IMR-90 (cell line): ENCODE measurements at regions not wholly inside any gene's neighbourhood (a gene's known extent, or its start where the extent isn't known, plus 50 kb on each side); places are given as distances from the start of the nearest gene placed in this dataset.
A peak's percentile ranks its signal among the peaks of the same experiment; 100 is the strongest.

ENCODE experiments used
- ATAC-seq: fragments of 200-7000 bp; cut with Tn5 transposase; 2 replicates; pipeline ENCODE4 v1.9.1; 2020; ENCODE audit warnings: low read depth, mild to moderate bottlenecking, moderate library complexity
- BruUV-seq: library from RNA; stranded (reverse); fragments of 400-500 nt; replicated peaks from 2 replicates; lab custom pipeline; 2021; lab: Mats Ljungman, UMichigan
- CTCF ChIA-PET: fragments of 300-600 bp; formaldehyde crosslinking; extraction: SDS; loops from one replicate; lab custom pipeline; 2021; ENCODE audit warnings: antibody characterized with exemption; lab: Yijun Ruan, JAX
- POLR2A ChIA-PET: fragments of 300-600 bp; sonication (Branson Sonifier 250); formaldehyde crosslinking; loops from one replicate; lab custom pipeline; 2022; ENCODE audit warnings: antibody characterized with exemption; ENCODE audit not compliant: unreplicated experiment; lab: Charles Lee
- DNase-seq: peaks from one replicate; pipeline ENCODE4 v3.0.0; 2013
- H2AFZ ChIP-seq: replicated peaks from 2 replicates; pipeline ENCODE3; 2013; ENCODE audit warnings: low read length, mild to moderate bottlenecking; ENCODE audit not compliant: poor library complexity
- H2AK5ac ChIP-seq: 2 replicates; pipeline ENCODE4 v1.6.1; 2013; ENCODE audit warnings: low read depth, low read length, inconsistent platforms
- H2AK9ac ChIP-seq: replicated peaks from 2 replicates; pipeline ENCODE3; 2013; ENCODE audit warnings: mild to moderate bottlenecking, low read depth, low read length, moderate library complexity; ENCODE audit not compliant: poor library complexity
- H2BK120ac ChIP-seq: 2 replicates; pipeline ENCODE4 v1.6.1; 2013; ENCODE audit warnings: low read depth, low read length, inconsistent platforms
- H2BK15ac ChIP-seq: 3 replicates; pipeline ENCODE4 v1.6.1; 2013; ENCODE audit warnings: low read depth, low read length, inconsistent platforms
- H2BK20ac ChIP-seq: 2 replicates; pipeline ENCODE4 v1.6.1; 2013; ENCODE audit warnings: low read depth, mild to moderate bottlenecking, inconsistent platforms, low read length, moderate library complexity
- H2BK5ac ChIP-seq: 2 replicates; pipeline ENCODE4 v1.6.1; 2013; ENCODE audit warnings: mild to moderate bottlenecking, low read depth, low read length, inconsistent platforms; ENCODE audit not compliant: poor library complexity, severe bottlenecking
- H3K14ac ChIP-seq: replicated peaks from 2 replicates; pipeline ENCODE4 v1.6.1; 2013; ENCODE audit warnings: low read depth, low read length, inconsistent platforms
- H3K18ac ChIP-seq: 2 replicates; pipeline ENCODE4 v1.6.1; 2013; ENCODE audit warnings: low read depth, low read length, control low read depth
- H3K23ac ChIP-seq: 2 replicates; pipeline ENCODE4 v1.6.1; 2013; ENCODE audit warnings: low read depth, low read length, inconsistent platforms
- H3K27ac ChIP-seq: 2 replicates; pipeline ENCODE4 v1.5.1; 2013; ENCODE audit warnings: mild to moderate bottlenecking, control low read depth, low read length; ENCODE audit not compliant: insufficient read depth
- H3K27me3 ChIP-seq: 2 replicates; pipeline ENCODE4 v1.6.1; 2013; ENCODE audit warnings: low read length; ENCODE audit not compliant: control insufficient read depth, insufficient read depth
- H3K36me3 ChIP-seq: 2 replicates; pipeline ENCODE4 v1.6.1; 2013; ENCODE audit warnings: low read length, mixed read lengths; ENCODE audit not compliant: control insufficient read depth, insufficient read depth
- H3K4ac ChIP-seq: 2 replicates; pipeline ENCODE4 v1.6.1; 2013; ENCODE audit warnings: low read depth, low read length, inconsistent platforms
- H3K4me1 ChIP-seq: 2 replicates; pipeline ENCODE4 v1.6.1; 2013; ENCODE audit warnings: low read length, mixed read lengths; ENCODE audit not compliant: control insufficient read depth, insufficient read depth
- H3K4me2 ChIP-seq: 2 replicates; pipeline ENCODE4 v1.6.1; 2013; ENCODE audit warnings: low read depth, mild to moderate bottlenecking, control low read depth, low read length, moderate library complexity
- H3K4me3 ChIP-seq: 2 replicates; pipeline ENCODE4 v1.5.1; 2013; ENCODE audit warnings: low read depth, mild to moderate bottlenecking, control low read depth, low read length, moderate library complexity; ENCODE audit not compliant: insufficient read depth
- H3K56ac ChIP-seq: 2 replicates; pipeline ENCODE4 v1.6.1; 2013; ENCODE audit warnings: low read length, inconsistent platforms; ENCODE audit not compliant: insufficient read depth; ENCODE audit errors: extremely low read depth
- H3K79me1 ChIP-seq, 2 experiments: 2 replicates each; pipeline ENCODE4 v1.6.1; 2013; ENCODE audit warnings: low read length in 2 of 2, inconsistent platforms in 1 of 2, low read depth in 1 of 2
- H3K9ac ChIP-seq: 2 replicates; pipeline ENCODE4 v1.6.1; 2013; ENCODE audit warnings: low read depth, low read length, control low read depth
- H3K9me1 ChIP-seq: 2 replicates; pipeline ENCODE4 v1.6.1; 2013; ENCODE audit warnings: low read length, inconsistent platforms; ENCODE audit not compliant: insufficient read depth
- H3K9me3 ChIP-seq: 2 replicates; pipeline ENCODE4 v1.6.1; 2013; ENCODE audit warnings: low read length; ENCODE audit not compliant: control insufficient read depth, insufficient read depth
- H4K20me1 ChIP-seq: 2 replicates; pipeline ENCODE4 v1.6.1; 2013; ENCODE audit warnings: low read length, inconsistent platforms; ENCODE audit not compliant: insufficient read depth
- H4K5ac ChIP-seq: 2 replicates; pipeline ENCODE4 v1.6.1; 2013; ENCODE audit warnings: mild to moderate bottlenecking, low read depth, low read length, control low read depth
- H4K8ac ChIP-seq, 2 experiments: 2 replicates each; pipeline ENCODE4 v1.6.1; 2013; ENCODE audit warnings: low read depth in 2 of 2, low read length in 2 of 2, control low read depth in 1 of 2, inconsistent platforms in 1 of 2
- H4K91ac ChIP-seq: 2 replicates; pipeline ENCODE4 v1.6.1; 2013; ENCODE audit warnings: low read depth, low read length, inconsistent platforms; ENCODE audit not compliant: insufficient read depth
- MAFK ChIP-seq: IDR thresholded peaks from 2 replicates; pipeline ENCODE4 v1.6.1; 2012; ENCODE audit warnings: low read depth, low read length, improper control_type of control experiment
- NFE2L2 ChIP-seq: fragments of 150-350 bp; IDR thresholded peaks from 2 replicates; pipeline ENCODE4 v1.6.1; 2016; ENCODE audit warnings: low read depth, mild to moderate bottlenecking, low read length
- WGBS, 2 experiments: methylation state at CpG; one replicate each; pipeline versions ENCODE4 v1.1.5 to v1.1.7; 2013; ENCODE audit warnings: missing lambda C conversion rate in 2 of 2; ENCODE audit not compliant: insufficient read length in 1 of 2; ENCODE audit errors: extremely low coverage in 2 of 2; 5-methylcytosine and 5-hydroxymethylcytosine counted together
- dilution Hi-C: fragments of 300-500 bp; cut with HindIII; formaldehyde crosslinking; loops from one replicate; pipeline ENCODE4 v1.14.3; 2018; ENCODE audit warnings: low sequenced_read_pairs; ENCODE audit not compliant: unreplicated experiment
- in situ Hi-C: fragments of 300-500 bp; cut with MboI; formaldehyde crosslinking; loops from 3 replicates; pipeline ENCODE4 v1.14.3; 2019; ENCODE audit warnings: low sequenced_read_pairs, inconsistent platforms, mixed read lengths
- intact Hi-C: fragments of 100-400 bp; cut with micrococcal nuclease; formaldehyde crosslinking; loops from 2 replicates; pipeline ENCODE4 v1.10.0; 2022

DNA sequence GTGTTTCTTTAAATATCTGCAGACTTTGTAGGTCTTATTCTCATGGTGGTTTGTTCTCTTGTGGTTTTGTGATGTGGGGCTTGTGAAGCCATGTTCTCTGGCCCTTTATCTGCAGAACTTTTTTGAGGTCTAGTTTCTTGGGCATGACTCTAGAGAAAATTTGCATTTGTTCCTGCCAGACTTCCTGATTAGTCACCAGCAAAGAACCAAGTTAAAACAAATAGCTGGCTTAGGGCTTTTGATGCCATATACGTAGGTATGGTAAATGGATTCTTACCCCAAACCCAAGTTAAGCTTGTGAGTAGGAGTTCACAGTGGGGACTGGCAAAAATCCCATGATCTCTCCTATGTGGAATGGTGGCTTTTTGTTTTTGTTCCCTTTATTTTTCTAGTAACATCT, 68.7 kb upstream of the IRX3 start:
- Histone ChIP-seq H2BK15ac (no peak overlapping the region), H4K20me1 (no peaks in the 10 kb centered on the region), H3K9me1 (no peaks in the 10 kb centered on the region), H3K23ac (no peak overlapping the region), H3K9ac (no peak overlapping the region), H3K27ac (no peak overlapping the region), H4K5ac (no peak overlapping the region), H3K27me3 (no peaks in the 10 kb centered on the region; the same call in 1 of the 2 replicates), H2BK120ac (no peak overlapping the region), H3K4me2 (no peak overlapping the region), H3K36me3 (no peaks in the 10 kb centered on the region), H3K4me3 (no peak overlapping the region), H3K9me3 (no peaks in the 10 kb centered on the region), H3K56ac (no peak overlapping the region), H2BK5ac (no peak overlapping the region), H3K4ac (no peak overlapping the region), H2AFZ (no peak overlapping the region), H3K79me1 (no peaks in the 10 kb centered on the region), H2AK5ac (no peak overlapping the region), H2AK9ac (no peak overlapping the region), H2BK20ac (no peak overlapping the region), H3K18ac (no peak overlapping the region), H4K91ac (no peak overlapping the region), H3K14ac (no peak overlapping the region), H3K4me1 (no peaks in the 10 kb centered on the region), H4K8ac (no peak overlapping the region)
- dilution Hi-C loops, result no loop called here
- peak; percentile 13 for DNase-seq
- ChIA-PET POLR2A (no interaction called here), CTCF (no interaction called here)
- WGBS, 2 experiments, result no CpG with 5 or more reads among the region's 1 CpG
- TF ChIP-seq MAFK (no peak), NFE2L2 (no peak)
- no peak for ATAC-seq
- no TSS peak for BruUV-seq
- in situ Hi-C loops, result no loop called here
- intact Hi-C loops, result no loop called here
